Eye (tissue), 1 donor: ENCODE measurements at regions not wholly inside any gene's neighbourhood (a gene's known extent, or its start where the extent isn't known, plus 50 kb on each side); places are given as distances from the start of the nearest gene placed in this dataset.
A peak's percentile ranks its signal among the peaks of the same experiment; 100 is the strongest.

Experiments
- DNase-seq: peaks from one replicate; pipeline ENCODE4 v3.0.0-alpha.2; 2015

- DNase-seq, result no peak
These were observed 127.3 kb upstream of the NUDT7 start for GRCh38 chr16:77594799-77595596.

- no peak for DNase-seq
These were observed 126.1 kb upstream of the NUDT7 start for GRCh38 chr16:77596261-77596660.

- no peak for DNase-seq
These were observed 122.4 kb upstream of the NUDT7 start for GRCh38 chr16:77599793-77600415.

- DNase-seq, result no peak
These were observed 121.8 kb upstream of the NUDT7 start for GRCh38 chr16:77600555-77600954.

- DNase-seq, result no peak
These were observed 118.7 kb upstream of the NUDT7 start for GRCh38 chr16:77603656-77604055.

GRCh38 chr16:77610496-77610895 lies 111.8 kb upstream of the NUDT7 start:
- no peak for DNase-seq

- no peak for DNase-seq
These were observed 110.9 kb upstream of the NUDT7 start for GRCh38 chr16:77611386-77611785.

GRCh38 chr16:77612596-77612995 lies 109.7 kb upstream of the NUDT7 start:
- no peak for DNase-seq

- no peak for DNase-seq
These were observed 109.2 kb upstream of the NUDT7 start for GRCh38 chr16:77613095-77613494.

GRCh38 chr16:77617553-77617952 lies 104.8 kb upstream of the NUDT7 start:
- no peak for DNase-seq

- no peak for DNase-seq
These were observed 104.3 kb upstream of the NUDT7 start for GRCh38 chr16:77617996-77618395.

GRCh38 chr16:77618951-77619350 lies 103.4 kb upstream of the NUDT7 start:
- no peak for DNase-seq

GRCh38 chr16:77624085-77624484 lies 98.2 kb upstream of the NUDT7 start:
- DNase-seq, result no peak

GRCh38 chr16:77636615-77637014 lies 85.7 kb upstream of the NUDT7 start:
- no peak for DNase-seq

- DNase-seq, result no peak
These were observed 84.4 kb upstream of the NUDT7 start for GRCh38 chr16:77637940-77638339.

- no peak for DNase-seq
These were observed 79.1 kb upstream of the NUDT7 start for GRCh38 chr16:77643176-77643575.

- no peak for DNase-seq
These were observed 76.5 kb upstream of the NUDT7 start for GRCh38 chr16:77645764-77646163.

GRCh38 chr16:77647726-77648125 lies 74.6 kb upstream of the NUDT7 start:
- no peak for DNase-seq

- no peak for DNase-seq
These were observed 71.6 kb upstream of the NUDT7 start for GRCh38 chr16:77650761-77651160.

GRCh38 chr16:77652399-77652798 lies 69.9 kb upstream of the NUDT7 start:
- DNase-seq, result no peak

GRCh38 chr16:77657016-77657415 lies 65.3 kb upstream of the NUDT7 start:
- no peak for DNase-seq

GRCh38 chr16:77660311-77660710 lies 62.0 kb upstream of the NUDT7 start:
- peak; percentile 86 for DNase-seq

- DNase-seq, result no peak
These were observed 60.1 kb upstream of the NUDT7 start for GRCh38 chr16:77662246-77662645.

GRCh38 chr16:77663711-77664110 lies 58.6 kb upstream of the NUDT7 start:
- no peak for DNase-seq

- no peak for DNase-seq
These were observed 55.5 kb upstream of the NUDT7 start for GRCh38 chr16:77666771-77667170.
